C4-2B (cell line): ENCODE measurements at regions not wholly inside any gene's neighbourhood (a gene's known extent, or its start where the extent isn't known, plus 50 kb on each side); places are given as distances from the start of the nearest gene placed in this dataset.

Source experiments
- H3K27ac ChIP-seq: fragments of 450-650 bp; 2 replicates; pipeline ENCODE4 v1.5.1; 2017
- CTCF ChIP-seq: fragments of 450-650 bp; conservative IDR thresholded peaks from 2 replicates; pipeline ENCODE4 v1.5.1; 2017; ENCODE audit warnings: mild to moderate bottlenecking
- ZFX ChIP-seq: fragments of 450-650 bp; IDR thresholded peaks from 2 replicates; pipeline ENCODE4 v1.6.1; 2017

DNA sequence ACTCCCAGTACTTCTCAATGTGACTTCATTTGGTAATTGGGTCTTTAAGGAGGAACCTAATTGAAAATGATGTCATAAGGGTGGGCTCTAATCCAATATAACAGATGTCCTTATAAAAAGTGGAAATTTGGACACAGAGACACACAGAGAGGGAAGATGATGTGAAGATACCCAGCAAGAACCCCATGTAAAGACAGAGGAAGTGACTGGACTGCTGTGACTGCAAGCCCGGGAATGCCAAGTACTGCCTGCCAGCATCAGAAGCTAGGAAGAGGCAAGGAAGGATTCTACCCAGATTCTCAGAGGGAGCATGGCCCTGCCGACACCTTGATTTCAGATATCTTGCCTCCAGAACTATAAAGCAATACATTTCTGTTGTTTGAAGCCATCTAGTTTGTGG lies 239.3 kb downstream of the KCTD12 start:
- TF ChIP-seq ZFX = no peak
- TF ChIP-seq CTCF = no peak
- H3K27ac ChIP-seq = no peak overlapping the region

- TF ChIP-seq ZFX (no peak), CTCF (no peak)
- no peak overlapping the region for H3K27ac ChIP-seq
Observed at GRCh38 chr13:76645632-76646031, 240.6 kb downstream of the KCTD12 start.

DNA sequence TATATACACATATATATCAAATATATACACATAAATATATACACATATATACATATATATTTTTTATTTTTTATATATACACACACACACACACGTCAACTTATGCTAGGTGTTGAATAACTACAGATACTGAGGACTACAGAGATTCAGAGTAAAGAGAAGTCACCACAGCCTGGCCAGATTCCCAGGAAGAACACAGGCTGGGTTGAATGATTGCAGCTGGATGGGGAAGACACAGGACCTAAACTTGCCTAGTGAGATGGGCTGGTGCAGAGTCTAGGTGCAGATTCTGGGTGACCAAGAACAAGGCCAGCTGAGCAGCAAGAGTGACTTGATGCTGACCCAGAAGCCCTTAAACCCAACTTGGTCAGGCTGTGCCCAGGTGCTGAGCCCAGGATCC lies 241.3 kb downstream of the KCTD12 start:
- H3K27ac ChIP-seq = no peak overlapping the region
- TF ChIP-seq CTCF (no peak), ZFX (no peak)

DNA sequence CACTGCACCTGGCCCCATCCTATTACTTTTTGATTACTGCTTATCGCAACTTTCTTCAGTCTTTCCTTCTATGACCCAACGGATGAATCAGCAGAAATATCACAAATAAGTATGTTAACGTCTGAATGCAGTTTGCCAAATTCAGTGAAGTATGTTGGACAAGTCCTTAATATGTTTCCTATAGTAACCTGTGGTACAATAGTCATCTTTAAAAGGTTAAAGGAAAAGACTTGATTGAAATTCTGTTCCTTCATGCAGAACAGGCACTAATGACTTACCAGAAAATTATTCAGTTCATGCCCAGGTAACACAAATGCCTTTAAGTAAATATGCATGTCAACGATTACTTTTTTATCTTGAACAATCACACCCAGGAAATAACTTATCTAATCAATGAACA lies 242.6 kb downstream of the KCTD12 start:
- no peak overlapping the region for H3K27ac ChIP-seq
- TF ChIP-seq CTCF (no peak), ZFX (no peak)

DNA sequence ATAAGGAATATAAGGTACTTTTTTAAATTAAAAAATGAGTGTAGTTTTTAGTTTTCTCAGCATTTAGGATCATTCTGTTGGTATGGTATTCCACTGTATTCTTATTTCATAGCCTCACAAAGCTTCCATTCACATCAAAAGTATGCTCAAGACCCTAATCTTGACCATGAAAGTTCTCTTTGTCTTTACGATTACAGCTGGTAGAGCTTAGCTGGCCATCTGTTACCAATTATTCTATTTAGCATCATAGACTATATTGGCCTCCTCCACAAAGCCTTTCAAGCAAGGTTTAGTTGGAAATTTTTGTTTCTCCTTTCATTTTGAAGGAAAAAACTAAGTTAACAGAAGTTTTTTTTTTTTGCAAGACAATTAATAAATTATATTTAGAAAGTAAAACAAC lies 245.1 kb downstream of the KCTD12 start:
- TF ChIP-seq ZFX = no peak
- no peak for TF ChIP-seq CTCF
- H3K27ac ChIP-seq = no peak overlapping the region

DNA sequence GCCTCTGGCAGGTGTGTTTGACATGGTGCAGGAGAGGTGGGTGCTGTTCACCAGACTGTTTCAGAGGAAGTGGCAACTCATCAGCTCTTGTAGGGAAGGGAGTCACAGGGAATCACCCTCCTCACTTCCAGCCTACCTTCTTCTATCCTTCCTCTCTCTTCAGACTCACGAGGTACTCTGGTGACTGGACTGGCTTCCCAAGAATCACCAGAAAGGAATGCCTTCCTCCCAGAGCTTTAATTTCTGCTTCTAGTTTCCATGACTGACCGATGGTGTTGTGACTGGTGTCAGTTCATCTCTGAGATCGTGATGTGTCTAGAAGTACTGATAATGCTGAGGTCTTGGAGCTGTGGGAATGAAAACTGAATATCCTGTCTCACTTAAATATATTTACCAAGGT lies 247.3 kb downstream of the KCTD12 start:
- H3K27ac ChIP-seq = no peak overlapping the region
- no peak for TF ChIP-seq ZFX
- TF ChIP-seq CTCF = no peak

DNA sequence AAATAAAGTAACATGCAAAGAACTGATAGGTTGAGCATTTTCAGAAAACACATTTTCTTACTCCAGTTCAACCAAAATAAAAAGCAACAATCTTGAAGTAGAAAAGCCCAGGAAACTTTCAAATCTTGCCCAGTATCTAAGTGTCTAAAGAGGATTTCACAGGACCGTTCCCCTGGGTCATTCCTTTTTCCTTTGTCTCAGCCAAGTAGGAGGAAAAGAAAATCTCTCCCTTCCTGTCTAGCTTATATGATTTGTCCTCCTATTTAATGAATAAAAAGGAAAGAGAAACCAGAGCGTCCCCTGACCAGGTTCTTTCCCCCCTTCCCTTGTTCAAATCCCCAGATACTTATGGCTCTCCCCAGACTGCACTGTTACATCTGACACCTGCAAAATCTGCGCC lies 248.0 kb downstream of the KCTD12 start:
- TF ChIP-seq ZFX (no peak), CTCF (no peak)
- no peak overlapping the region for H3K27ac ChIP-seq
